Cardiac muscle cell (in vitro differentiated cells and primary cell): ENCODE measurements at regions not wholly inside any gene's neighbourhood (a gene's known extent, or its start where the extent isn't known, plus 50 kb on each side); places are given as distances from the start of the nearest gene placed in this dataset.

ENCODE experiments used
- DNase-seq, 2 donors: peaks; one replicate each; pipeline versions ENCODE4 v3.0.0 to v3.0.0-alpha.2; 2010 to 2017; ENCODE audit warnings: low read depth in 1 of 2, low spot score in 1 of 2
- H3K27ac ChIP-seq: fragments of 200-600 bp; sonication (generic); 2 replicates; pipeline ENCODE4 v1.5.1; 2016
- H3K27me3 ChIP-seq: fragments of 200-600 bp; sonication (generic); 2 replicates; pipeline ENCODE4 v1.6.0; 2016; ENCODE audit warnings: control low read depth
- H3K36me3 ChIP-seq: fragments of 200-600 bp; sonication (generic); 2 replicates; pipeline ENCODE4 v1.5.1; 2016; ENCODE audit warnings: control low read depth
- H3K4me1 ChIP-seq: fragments of 200-600 bp; sonication (generic); 2 replicates; pipeline ENCODE4 v1.8.1; 2017; ENCODE audit warnings: low read depth, mild to moderate bottlenecking, mixed run types
- H3K4me3 ChIP-seq: fragments of 200-600 bp; sonication (generic); 2 replicates; pipeline ENCODE4 v1.5.1; 2016; ENCODE audit warnings: mild to moderate bottlenecking
- H3K9me3 ChIP-seq: fragments of 200-600 bp; sonication (generic); 2 replicates; pipeline ENCODE4 v1.5.1; 2017; ENCODE audit warnings: low read depth, mild to moderate bottlenecking, control low read depth
- TF ChIP-seq, protein P1 (sequence below): IDR thresholded peaks from 2 replicates; pipeline ENCODE4 v1.5.1; 2012; ENCODE audit warnings: low read depth, mild to moderate bottlenecking, low read length

DNA sequence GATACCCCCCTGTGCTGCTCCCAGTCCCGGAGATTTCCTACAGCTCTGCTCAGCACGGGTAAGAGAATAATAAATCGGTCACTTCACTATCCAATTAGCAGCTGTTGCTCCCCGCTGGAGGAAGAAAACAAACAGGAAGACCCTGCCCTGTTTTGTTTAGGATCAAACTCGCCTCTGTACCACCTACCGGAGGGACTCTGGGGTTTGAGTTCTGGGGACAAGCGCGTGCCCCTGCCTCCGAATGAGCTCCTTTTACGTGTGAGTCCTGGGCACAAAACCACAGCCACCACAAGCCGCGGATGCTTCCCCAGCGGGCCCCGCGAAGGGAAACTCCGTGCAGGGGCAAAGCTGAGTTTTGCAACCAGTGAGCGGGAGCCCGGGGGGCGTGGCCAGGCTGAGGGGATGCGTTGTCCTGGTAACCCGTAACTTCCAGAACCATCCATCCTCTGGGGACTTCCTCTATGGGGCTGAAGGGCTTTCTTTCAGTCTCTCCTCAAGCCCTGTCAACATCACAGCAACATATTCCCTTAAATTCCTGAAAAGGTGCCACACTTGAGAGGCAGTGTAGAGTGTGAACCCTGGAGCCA lies 315.7 kb upstream of the PROK2 start:
- H3K27me3 ChIP-seq: peaks cover 45% of the 10 kb centered on the region
- no peaks in the 10 kb centered on the region for H3K9me3 ChIP-seq
- peaks cover 4% of the 10 kb centered on the region for H3K4me1 ChIP-seq
- peak; percentile 61 to 90 for DNase-seq
- H3K27ac ChIP-seq: no peak overlapping the region
- H3K36me3 ChIP-seq: no peaks in the 10 kb centered on the region
- H3K4me3 ChIP-seq: peak overlapping the region; percentile 31
- TF ChIP-seq, protein P1, sequence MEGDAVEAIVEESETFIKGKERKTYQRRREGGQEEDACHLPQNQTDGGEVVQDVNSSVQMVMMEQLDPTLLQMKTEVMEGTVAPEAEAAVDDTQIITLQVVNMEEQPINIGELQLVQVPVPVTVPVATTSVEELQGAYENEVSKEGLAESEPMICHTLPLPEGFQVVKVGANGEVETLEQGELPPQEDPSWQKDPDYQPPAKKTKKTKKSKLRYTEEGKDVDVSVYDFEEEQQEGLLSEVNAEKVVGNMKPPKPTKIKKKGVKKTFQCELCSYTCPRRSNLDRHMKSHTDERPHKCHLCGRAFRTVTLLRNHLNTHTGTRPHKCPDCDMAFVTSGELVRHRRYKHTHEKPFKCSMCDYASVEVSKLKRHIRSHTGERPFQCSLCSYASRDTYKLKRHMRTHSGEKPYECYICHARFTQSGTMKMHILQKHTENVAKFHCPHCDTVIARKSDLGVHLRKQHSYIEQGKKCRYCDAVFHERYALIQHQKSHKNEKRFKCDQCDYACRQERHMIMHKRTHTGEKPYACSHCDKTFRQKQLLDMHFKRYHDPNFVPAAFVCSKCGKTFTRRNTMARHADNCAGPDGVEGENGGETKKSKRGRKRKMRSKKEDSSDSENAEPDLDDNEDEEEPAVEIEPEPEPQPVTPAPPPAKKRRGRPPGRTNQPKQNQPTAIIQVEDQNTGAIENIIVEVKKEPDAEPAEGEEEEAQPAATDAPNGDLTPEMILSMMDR: no peak

DNA sequence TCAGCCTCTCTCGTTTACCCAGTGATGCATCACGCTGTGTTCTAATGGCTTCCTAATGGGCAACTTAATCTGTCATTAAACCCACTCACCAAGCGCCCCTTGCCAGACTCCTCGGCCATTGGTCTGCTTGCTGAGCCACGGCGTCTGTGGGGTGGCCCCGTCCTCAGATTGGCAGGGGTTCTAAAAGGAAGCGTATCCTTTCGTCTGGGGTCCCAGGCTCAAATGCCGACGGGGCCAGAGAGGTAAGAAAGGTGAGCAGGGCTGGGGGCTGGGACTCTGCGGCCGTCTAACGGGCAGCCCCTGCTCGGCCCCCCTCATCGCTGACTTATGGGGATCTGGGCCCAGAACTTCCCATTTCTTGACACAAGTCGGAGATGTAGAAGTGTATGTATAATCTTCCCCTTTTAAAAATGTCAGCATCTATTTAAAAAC lies 315.1 kb upstream of the PROK2 start:
- TF ChIP-seq, protein P1: no peak
- peak in 1 of 2 donors; percentile 24 for DNase-seq
- Histone ChIP-seq H3K9me3 (no peaks in the 10 kb centered on the region), H3K4me3 (peak overlapping the region; percentile 31), H3K4me1 (peaks cover 2% of the 10 kb centered on the region), H3K36me3 (no peaks in the 10 kb centered on the region), H3K27me3 (peaks cover 45% of the 10 kb centered on the region), H3K27ac (no peak overlapping the region)

DNA sequence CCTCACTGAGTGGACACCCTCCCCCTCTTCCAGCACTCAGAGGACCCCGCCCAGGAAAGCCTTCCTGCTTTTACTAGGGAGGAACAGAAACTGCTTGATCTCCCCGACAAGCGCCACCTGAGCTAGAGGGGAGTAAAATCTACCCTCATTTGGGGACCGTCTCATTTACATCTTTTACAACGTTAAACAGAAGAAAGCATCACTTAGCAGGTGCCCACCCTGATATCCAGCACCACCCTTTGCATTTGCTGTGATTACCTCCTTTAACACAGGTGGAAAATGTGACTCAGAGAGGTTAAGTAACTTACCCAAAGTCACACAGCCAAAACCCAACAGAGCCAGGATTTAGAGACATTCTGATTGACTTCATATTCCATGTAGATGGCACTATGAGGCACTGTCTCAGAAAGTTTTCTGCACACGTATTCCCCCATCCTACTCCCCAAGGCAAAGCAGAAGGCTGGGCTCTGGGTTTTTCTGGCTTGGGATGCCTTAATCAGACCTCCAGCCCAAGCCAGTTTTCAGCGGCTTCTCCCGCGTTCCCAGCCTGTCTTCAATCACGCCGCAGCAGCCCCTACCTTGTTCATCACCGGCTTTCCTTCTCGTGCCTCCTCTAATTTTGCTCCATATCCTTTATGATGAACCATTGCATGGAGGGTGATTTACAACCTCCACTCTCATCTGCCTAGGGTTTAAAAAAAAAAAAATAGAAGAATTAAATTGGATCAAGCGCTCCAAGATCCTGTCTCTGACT lies 314.6 kb upstream of the PROK2 start:
- Histone ChIP-seq H3K4me3 (peak overlapping the region; percentile 31), H3K27ac (no peak overlapping the region), H3K9me3 (no peaks in the 10 kb centered on the region), H3K36me3 (no peaks in the 10 kb centered on the region), H3K27me3 (peaks cover 45% of the 10 kb centered on the region), H3K4me1 (no peaks in the 10 kb centered on the region)
- no peak for DNase-seq
- TF ChIP-seq, protein P1: no peak

DNA sequence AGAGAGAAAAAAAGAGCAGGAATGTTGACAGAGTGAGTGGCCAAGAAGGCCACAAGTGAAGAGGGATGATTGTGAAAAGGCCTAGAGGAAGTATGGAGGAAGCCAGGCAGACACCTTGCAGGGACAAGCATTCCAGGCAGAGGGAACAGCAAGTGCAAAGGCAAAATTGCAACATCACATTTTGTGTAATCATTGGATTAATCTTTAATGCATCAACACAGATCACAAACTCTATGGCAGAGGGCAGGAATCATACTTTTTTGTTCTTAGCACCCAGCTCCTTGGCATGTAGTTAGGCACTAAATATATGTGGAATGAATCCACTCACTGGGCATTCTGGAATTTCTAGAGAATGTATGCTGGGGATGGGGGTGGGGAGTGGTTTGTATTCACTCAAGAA lies 312.1 kb upstream of the PROK2 start:
- no peaks in the 10 kb centered on the region for H3K36me3 ChIP-seq
- no peak for DNase-seq
- H3K4me3 ChIP-seq: no peak overlapping the region
- no peaks in the 10 kb centered on the region for H3K9me3 ChIP-seq
- peaks cover 41% of the 10 kb centered on the region for H3K27me3 ChIP-seq
- H3K27ac ChIP-seq: no peak overlapping the region
- TF ChIP-seq, protein P1: no peak
- no peaks in the 10 kb centered on the region for H3K4me1 ChIP-seq

DNA sequence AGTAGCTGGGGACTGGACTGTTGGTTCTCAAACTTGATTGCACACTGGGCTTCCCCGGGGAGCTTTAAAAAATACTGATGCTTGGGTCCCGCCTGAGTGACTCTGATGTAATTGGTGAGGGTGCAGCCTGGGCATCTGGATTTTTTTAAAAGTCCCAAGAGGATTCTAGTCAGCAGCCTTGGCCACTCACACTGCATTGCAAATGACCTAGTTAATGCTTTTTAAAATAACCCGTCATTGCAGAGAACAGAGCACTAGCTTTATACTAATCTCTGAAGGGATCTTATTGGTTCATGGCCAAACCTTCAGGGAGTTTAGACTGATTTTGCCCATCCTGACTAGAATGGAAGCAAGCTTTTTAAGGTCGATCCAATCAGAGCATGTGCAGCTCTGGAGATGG lies 310.6 kb upstream of the PROK2 start:
- Histone ChIP-seq H3K4me3 (no peak overlapping the region), H3K36me3 (no peaks in the 10 kb centered on the region), H3K4me1 (no peaks in the 10 kb centered on the region), H3K27me3 (peaks cover 30% of the 10 kb centered on the region), H3K27ac (no peak overlapping the region), H3K9me3 (no peaks in the 10 kb centered on the region)
- TF ChIP-seq, protein P1: no peak
- DNase-seq: no peak
